NT2/D1 (cell line): ENCODE measurements at regions not wholly inside any gene's neighbourhood (a gene's known extent, or its start where the extent isn't known, plus 50 kb on each side); places are given as distances from the start of the nearest gene placed in this dataset.
"Not testable (repeated sequence)": the region's sequence is repeated elsewhere in the genome, so short reads cannot be mapped to it uniquely, and the experiment has no call there.

Experiments used
- DNase-seq: peaks from one replicate; pipeline ENCODE4 v3.0.0-alpha.2; 2011; ENCODE audit warnings: low read depth, low spot score
- H3K27me3 ChIP-seq: 2 replicates; pipeline ENCODE4 v1.6.0; 2011; ENCODE audit warnings: mild to moderate bottlenecking; ENCODE audit not compliant: insufficient read length, insufficient read depth
- H3K36me3 ChIP-seq: 2 replicates; pipeline ENCODE4 v1.6.1; 2011; ENCODE audit warnings: mild to moderate bottlenecking, low read length, mixed read lengths; ENCODE audit not compliant: insufficient read depth, insufficient read length
- H3K4me1 ChIP-seq: 2 replicates; pipeline ENCODE4 v1.5.1; 2011; ENCODE audit not compliant: insufficient read depth, insufficient read length
- H3K4me3 ChIP-seq: 2 replicates; pipeline ENCODE4 v1.5.1; 2011; ENCODE audit warnings: low read depth; ENCODE audit not compliant: insufficient read length
- H3K9ac ChIP-seq: 2 replicates; pipeline ENCODE4 v1.6.0; 2011; ENCODE audit warnings: low read depth; ENCODE audit not compliant: insufficient read length
- H3K9me3 ChIP-seq: 2 replicates; pipeline ENCODE4 v1.5.1; 2011; ENCODE audit warnings: mild to moderate bottlenecking, low read length; ENCODE audit not compliant: insufficient read depth
- SUZ12 ChIP-seq: IDR thresholded peaks from 2 replicates; pipeline ENCODE4 v1.6.1; 2011; ENCODE audit not compliant: insufficient read length, insufficient read depth; ENCODE audit errors: extremely low read depth
- YY1 ChIP-seq: IDR thresholded peaks from 2 replicates; pipeline ENCODE4 v1.6.1; 2011; ENCODE audit not compliant: insufficient read length, insufficient read depth
- ZNF274 ChIP-seq: IDR thresholded peaks from 2 replicates; pipeline ENCODE4 v1.6.1; 2011; ENCODE audit warnings: mild to moderate bottlenecking, low read depth, low read length

GRCh38 chrX:46328133-46328532 is 217.1 kb downstream of the ZNF674 start:
- Histone ChIP-seq H3K4me3 (no peak overlapping the region), H3K36me3 (peaks cover 8% of the 10 kb centered on the region), H3K9me3 (peaks cover 20% of the 10 kb centered on the region; the same call in 1 of the 2 replicates), H3K4me1 (peaks cover 6% of the 10 kb centered on the region), H3K27me3 (no peaks in the 10 kb centered on the region), H3K9ac (no peak overlapping the region)
- DNase-seq, result no peak
- no peak for TF ChIP-seq SUZ12
- no peak for TF ChIP-seq YY1
- no peak for TF ChIP-seq ZNF274

GRCh38 chrX:46327566-46328115 is 217.6 kb downstream of the ZNF674 start:
- Histone ChIP-seq H3K9me3 (peaks cover 17% of the 10 kb centered on the region; the same call in 1 of the 2 replicates), H3K4me1 (peaks cover 3% of the 10 kb centered on the region), H3K36me3 (peaks cover 12% of the 10 kb centered on the region), H3K9ac (peak overlapping the region; percentile 24), H3K27me3 (no peaks in the 10 kb centered on the region), H3K4me3 (no peak overlapping the region)
- TF ChIP-seq SUZ12 (no peak), ZNF274 (no peak), YY1 (no peak)
- DNase-seq, result peak; percentile 87

DNA sequence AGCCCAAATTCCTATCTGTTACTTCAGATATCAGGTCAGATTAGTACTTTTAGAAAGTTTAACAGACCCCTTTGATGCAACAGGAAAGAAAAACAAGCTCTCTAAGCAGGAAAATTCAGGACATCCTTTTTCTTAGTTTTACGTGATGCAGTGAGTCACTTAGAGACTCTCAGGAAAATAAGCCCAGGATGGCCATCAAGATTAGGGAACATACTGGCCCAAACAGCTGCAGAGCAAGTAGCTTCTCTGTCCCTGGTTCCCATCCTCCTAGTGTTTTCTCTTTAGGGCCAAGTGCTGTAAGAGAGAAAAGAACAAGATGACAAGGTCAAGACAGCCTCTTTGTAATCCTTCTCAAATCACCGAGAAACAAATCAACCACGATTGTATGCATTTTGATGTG is 219.1 kb downstream of the ZNF674 start:
- Histone ChIP-seq H3K36me3 (peaks cover 17% of the 10 kb centered on the region), H3K4me1 (peaks cover 3% of the 10 kb centered on the region), H3K4me3 (peak overlapping the region; percentile 0), H3K9me3 (0 out of 2 replicates have a peak, but pooled peaks cover 7% of the 10 kb centered on the region), H3K27me3 (no peaks in the 10 kb centered on the region), H3K9ac (peak overlapping the region; percentile 59)
- DNase-seq, result no peak
- no peak for TF ChIP-seq ZNF274
- TF ChIP-seq SUZ12, result no peak
- no peak for TF ChIP-seq YY1

GRCh38 chrX:46325312-46325877 is 219.8 kb downstream of the ZNF674 start:
- Histone ChIP-seq H3K4me3 (peak overlapping the region; percentile 6), H3K27me3 (no peaks in the 10 kb centered on the region), H3K36me3 (peaks cover 17% of the 10 kb centered on the region), H3K9me3 (0 out of 2 replicates have a peak, but pooled peaks cover 7% of the 10 kb centered on the region), H3K4me1 (peaks cover 3% of the 10 kb centered on the region), H3K9ac (peak overlapping the region; percentile 58)
- DNase-seq, result no peak
- no peak for TF ChIP-seq YY1
- TF ChIP-seq ZNF274, result no peak
- no peak for TF ChIP-seq SUZ12

GRCh38 chrX:46324166-46324565 is 221.1 kb downstream of the ZNF674 start:
- TF ChIP-seq YY1, result no peak
- no peak for TF ChIP-seq ZNF274
- peaks cover 3% of the 10 kb centered on the region for H3K4me1 ChIP-seq
- DNase-seq, result no peak
- H3K9ac ChIP-seq, result no peak overlapping the region
- H3K4me3 ChIP-seq, result no peak overlapping the region
- H3K27me3 ChIP-seq, result no peaks in the 10 kb centered on the region
- H3K36me3 ChIP-seq, result peaks cover 17% of the 10 kb centered on the region
- no peaks in the 10 kb centered on the region for H3K9me3 ChIP-seq

DNA sequence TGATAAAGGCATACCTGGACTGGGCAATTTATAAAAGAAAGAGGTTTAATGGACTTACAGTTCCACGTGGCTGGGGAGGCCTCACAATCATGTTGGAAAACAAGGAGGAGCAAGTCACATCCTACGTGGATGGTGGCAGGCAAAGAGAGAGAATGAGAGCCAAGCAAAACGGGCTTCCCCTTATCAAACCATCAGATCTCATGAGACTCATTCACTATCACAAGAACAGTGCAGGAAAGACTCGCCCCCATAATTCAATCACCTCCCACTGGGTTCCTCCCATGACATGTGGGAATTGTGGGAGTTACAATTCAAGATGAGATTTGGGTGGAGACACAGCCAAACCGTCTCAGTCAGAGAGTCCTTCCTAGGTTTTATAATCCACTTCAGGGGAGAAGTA is 222.3 kb downstream of the ZNF674 start:
- not testable (repeated sequence) for H3K27me3 ChIP-seq, H3K4me1 ChIP-seq, DNase-seq, H3K9me3 ChIP-seq, H3K9ac ChIP-seq, H3K4me3 ChIP-seq
- H3K36me3 ChIP-seq, result peaks cover 17% of the 10 kb centered on the region

DNA sequence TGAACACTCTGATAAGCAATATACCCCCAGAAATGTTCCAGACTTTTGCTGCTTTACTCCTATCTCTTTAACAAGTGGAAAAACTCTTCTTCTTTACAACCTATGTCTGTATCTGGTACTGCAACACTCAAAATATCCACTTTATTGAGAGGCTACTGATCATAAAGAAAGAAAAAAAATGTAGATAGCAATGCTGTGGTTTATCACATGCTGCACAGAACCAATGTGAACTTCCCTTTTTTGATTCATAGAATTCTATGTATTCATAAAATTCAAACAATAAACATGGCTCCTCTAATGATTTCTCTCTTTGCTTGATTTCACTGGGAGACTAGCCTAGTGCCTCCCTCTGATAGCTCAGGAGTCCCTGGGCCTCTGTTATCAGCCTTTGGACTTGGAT is 223.5 kb downstream of the ZNF674 start:
- TF ChIP-seq ZNF274 (no peak), YY1 (no peak), SUZ12 (no peak)
- Histone ChIP-seq H3K27me3 (no peaks in the 10 kb centered on the region), H3K4me1 (peaks cover 3% of the 10 kb centered on the region), H3K9me3 (no peaks in the 10 kb centered on the region), H3K36me3 (peaks cover 17% of the 10 kb centered on the region), H3K9ac (no peak overlapping the region), H3K4me3 (no peak overlapping the region)
- no peak for DNase-seq

- Histone ChIP-seq H3K4me1 (peaks cover 3% of the 10 kb centered on the region), H3K4me3 (no peak overlapping the region), H3K9me3 (no peaks in the 10 kb centered on the region), H3K36me3 (peaks cover 17% of the 10 kb centered on the region), H3K9ac (no peak overlapping the region), H3K27me3 (no peaks in the 10 kb centered on the region)
- TF ChIP-seq SUZ12 (no peak), YY1 (no peak), ZNF274 (no peak)
- DNase-seq, result no peak
Measured at GRCh38 chrX:46319750-46320149, 225.5 kb downstream of the ZNF674 start.
